ENCODE measurements at regions not wholly inside any gene's neighbourhood (a gene's known extent, or its start where the extent isn't known, plus 50 kb on each side); places are given as distances from the start of the nearest gene placed in this dataset.

DNA sequence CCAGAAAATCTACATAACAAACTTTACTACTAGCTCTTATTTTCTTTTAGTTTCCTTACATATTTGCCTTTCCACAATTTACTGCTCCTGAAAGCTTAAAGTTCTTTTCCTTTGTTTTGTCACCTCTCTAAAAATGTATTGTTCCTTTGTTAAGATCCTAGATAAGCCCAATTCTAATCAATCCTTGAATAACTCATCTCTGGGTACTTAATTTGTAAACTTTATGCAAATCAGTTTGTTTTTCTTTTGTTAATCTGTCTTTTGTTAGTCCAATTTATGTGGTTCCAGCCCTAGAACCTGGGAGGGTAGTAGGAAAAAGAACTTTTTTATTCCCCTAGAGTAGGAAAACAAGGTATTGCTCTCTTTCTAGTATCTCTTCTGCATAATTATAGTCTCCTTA is 444.7 kb downstream of the PCDH10 start:
- Histone ChIP-seq H3K27me3 (no peaks in the 10 kb centered on the region), H3K27ac (no peak overlapping the region), H3K9me3 (no peaks in the 10 kb centered on the region), H3K4me3 (no peak overlapping the region), H3K36me3 (no peaks in the 10 kb centered on the region), H3K4me1 (ENCODE audit: insufficient read depth) (no peaks in the 10 kb centered on the region)
- intact Hi-C loops (cut with DNase I) = no loop called here
- TF ChIP-seq POLR2A (IDR thresholded peaks at IDR 0.05) (no peak), EP300 (IDR thresholded peaks at IDR 0.05) (no peak)
- TF ChIP-seq, protein P1, sequence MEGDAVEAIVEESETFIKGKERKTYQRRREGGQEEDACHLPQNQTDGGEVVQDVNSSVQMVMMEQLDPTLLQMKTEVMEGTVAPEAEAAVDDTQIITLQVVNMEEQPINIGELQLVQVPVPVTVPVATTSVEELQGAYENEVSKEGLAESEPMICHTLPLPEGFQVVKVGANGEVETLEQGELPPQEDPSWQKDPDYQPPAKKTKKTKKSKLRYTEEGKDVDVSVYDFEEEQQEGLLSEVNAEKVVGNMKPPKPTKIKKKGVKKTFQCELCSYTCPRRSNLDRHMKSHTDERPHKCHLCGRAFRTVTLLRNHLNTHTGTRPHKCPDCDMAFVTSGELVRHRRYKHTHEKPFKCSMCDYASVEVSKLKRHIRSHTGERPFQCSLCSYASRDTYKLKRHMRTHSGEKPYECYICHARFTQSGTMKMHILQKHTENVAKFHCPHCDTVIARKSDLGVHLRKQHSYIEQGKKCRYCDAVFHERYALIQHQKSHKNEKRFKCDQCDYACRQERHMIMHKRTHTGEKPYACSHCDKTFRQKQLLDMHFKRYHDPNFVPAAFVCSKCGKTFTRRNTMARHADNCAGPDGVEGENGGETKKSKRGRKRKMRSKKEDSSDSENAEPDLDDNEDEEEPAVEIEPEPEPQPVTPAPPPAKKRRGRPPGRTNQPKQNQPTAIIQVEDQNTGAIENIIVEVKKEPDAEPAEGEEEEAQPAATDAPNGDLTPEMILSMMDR (IDR thresholded peaks at IDR 0.05) = no peak
- DNase-seq = no peak

DNA sequence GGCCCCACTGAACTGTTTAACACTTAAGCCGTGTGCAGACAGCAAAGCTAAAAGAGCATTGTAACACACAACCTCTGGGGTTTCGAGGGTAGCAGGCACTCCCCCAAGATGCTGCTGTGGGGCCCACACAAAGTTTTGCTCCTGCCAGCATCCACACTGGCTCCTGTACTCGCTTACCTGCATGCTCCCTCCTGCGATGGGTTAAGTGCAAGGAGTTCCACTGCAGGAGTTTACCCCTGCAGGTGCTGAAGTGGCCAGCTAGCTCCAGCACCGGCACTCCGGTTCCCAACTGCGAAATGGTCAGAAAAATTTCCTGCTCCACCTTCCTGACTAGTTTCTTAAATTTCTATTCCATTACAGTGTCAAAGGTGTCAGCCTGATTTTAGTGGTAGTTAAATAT is 443.5 kb downstream of the PCDH10 start:
- TF ChIP-seq POLR2A (IDR thresholded peaks at IDR 0.05) = no peak
- TF ChIP-seq, protein P1 (IDR thresholded peaks at IDR 0.05) = no peak
- no peaks in the 10 kb centered on the region for H3K36me3 ChIP-seq
- no peak overlapping the region for H3K27ac ChIP-seq
- no peaks in the 10 kb centered on the region for H3K4me1 ChIP-seq (ENCODE audit: insufficient read depth)
- intact Hi-C loops (cut with DNase I) = no loop called here
- DNase-seq = no peak
- no peaks in the 10 kb centered on the region for H3K27me3 ChIP-seq
- no peaks in the 10 kb centered on the region for H3K9me3 ChIP-seq
- H3K4me3 ChIP-seq = no peak overlapping the region
- 84 to 90% (median 85%) methylated on average over 7 of the region's 7 CpGs for WGBS, 3 donors

DNA sequence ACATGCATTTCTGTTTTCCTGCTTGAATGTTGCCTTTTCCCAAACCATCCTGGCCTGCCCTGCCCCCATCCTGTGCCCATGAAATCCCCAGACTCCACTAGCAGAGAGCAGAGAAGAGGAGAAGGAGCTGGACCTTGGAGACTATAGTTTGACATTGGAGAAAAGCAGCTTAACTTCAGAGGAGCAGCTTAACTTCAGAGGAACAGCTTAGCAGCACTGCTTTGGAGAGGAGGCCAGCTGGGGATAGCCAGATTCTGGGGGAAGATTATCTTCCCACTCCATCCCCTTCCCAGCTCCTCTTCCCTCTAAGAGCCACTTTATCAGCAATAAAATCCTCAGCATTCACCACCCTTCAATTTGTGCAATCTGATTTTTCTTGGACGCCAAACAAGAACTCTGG is 443.0 kb downstream of the PCDH10 start:
- H3K27me3 ChIP-seq = no peaks in the 10 kb centered on the region
- H3K4me1 ChIP-seq (ENCODE audit: insufficient read depth) = no peaks in the 10 kb centered on the region
- 82 to 95% (median 91%) methylated on average over 1 of the region's 1 CpG for whole genome bisulfite sequencing, 3 donors
- H3K4me3 ChIP-seq = no peak overlapping the region
- H3K36me3 ChIP-seq = no peaks in the 10 kb centered on the region
- intact Hi-C loops (cut with DNase I) = no loop called here
- no peak for DNase-seq
- no peaks in the 10 kb centered on the region for H3K9me3 ChIP-seq
- TF ChIP-seq EP300 (IDR thresholded peaks at IDR 0.05) (no peak), POLR2A (IDR thresholded peaks at IDR 0.05) (no peak)
- TF ChIP-seq, protein P1 (IDR thresholded peaks at IDR 0.05) = no peak
- H3K27ac ChIP-seq = no peak overlapping the region

GRCh38 chr4:133588306-133588705 is 439.2 kb downstream of the PCDH10 start:
- H3K36me3 ChIP-seq = no peaks in the 10 kb centered on the region
- no peak for DNase-seq
- no peak overlapping the region for H3K27ac ChIP-seq
- intact Hi-C loops (cut with DNase I) = no loop called here
- TF ChIP-seq, protein P1 (IDR thresholded peaks at IDR 0.05) = no peak
- no peak for TF ChIP-seq POLR2A (IDR thresholded peaks at IDR 0.05)
- no peak for TF ChIP-seq EP300 (IDR thresholded peaks at IDR 0.05)
- H3K27me3 ChIP-seq = no peaks in the 10 kb centered on the region
- no peaks in the 10 kb centered on the region for H3K9me3 ChIP-seq
- H3K4me3 ChIP-seq = no peak overlapping the region
- WGBS, 3 donors = 95 to 97% (median 97%) methylated on average over 2 of the region's 2 CpGs
- no peaks in the 10 kb centered on the region for H3K4me1 ChIP-seq (ENCODE audit: insufficient read depth)

- intact Hi-C loops (cut with DNase I) = no loop called here
- 92% methylated on average over 8 of the region's 8 CpGs for WGBS, 3 donors
- no peak for DNase-seq
- Histone ChIP-seq H3K36me3 (no peaks in the 10 kb centered on the region), H3K4me1 (ENCODE audit: insufficient read depth) (no peaks in the 10 kb centered on the region), H3K27ac (no peak overlapping the region), H3K4me3 (no peak overlapping the region), H3K27me3 (no peaks in the 10 kb centered on the region), H3K9me3 (no peaks in the 10 kb centered on the region)
- TF ChIP-seq POLR2A (IDR thresholded peaks at IDR 0.05) = no peak
- TF ChIP-seq EP300 (IDR thresholded peaks at IDR 0.05) = no peak
- TF ChIP-seq, protein P1 (IDR thresholded peaks at IDR 0.05) = no peak
Observed at GRCh38 chr4:133585323-133585722, 436.2 kb downstream of the PCDH10 start.

Data from ovary (tissue), 7 donors.